ENCODE measurements at regions not wholly inside any gene's neighbourhood (a gene's known extent, or its start where the extent isn't known, plus 50 kb on each side); places are given as distances from the start of the nearest gene placed in this dataset.
A peak's percentile ranks its signal among the peaks of the same experiment; 100 is the strongest.

GRCh38 chr4:81638698-81639097, 167.0 kb upstream of the RASGEF1B start:
- TF ChIP-seq EZH2phosphoT487 (IDR thresholded peaks at IDR 0.05; ENCODE audit: borderline replicate concordance, low read length) (no peak), CTCF (IDR thresholded peaks at IDR 0.05; ENCODE audit: low read depth, low read length, poor library complexity, severe bottlenecking) (no peak)
- Histone ChIP-seq H3K36me3 (ENCODE audit: control insufficient read depth, low read length) (no peaks in the 10 kb centered on the region), H3K79me2 (ENCODE audit: control insufficient read depth, low read length) (no peaks in the 10 kb centered on the region), H3K4me1 (ENCODE audit: control insufficient read depth, low read length) (peaks cover 23% of the 10 kb centered on the region), H4K20me1 (ENCODE audit: control insufficient read depth, insufficient read depth, low read depth, low read length) (no peaks in the 10 kb centered on the region), H3K9me2 (replicated peaks; ENCODE audit: control insufficient read depth, low read length) (no peaks in the 10 kb centered on the region), H3F3A (ENCODE audit: control insufficient read depth, insufficient read depth) (no peaks in the 10 kb centered on the region; the same call in 1 of the 2 replicates), H3K4me2 (ENCODE audit: low read length) (no peak overlapping the region), H3K9me3 (ENCODE audit: control insufficient read depth, insufficient read depth, low read length) (no peaks in the 10 kb centered on the region), H3K4me3 (ENCODE audit: low read length) (no peak overlapping the region), H3K27me3 (ENCODE audit: control insufficient read depth, low read length) (no peaks in the 10 kb centered on the region), H3K27ac (ENCODE audit: low read depth, low read length) (no peak overlapping the region)

- TF ChIP-seq EZH2phosphoT487 (IDR thresholded peaks at IDR 0.05; ENCODE audit: borderline replicate concordance, low read length) (no peak), CTCF (IDR thresholded peaks at IDR 0.05; ENCODE audit: low read depth, low read length, poor library complexity, severe bottlenecking) (no peak)
- no peaks in the 10 kb centered on the region for H3K79me2 ChIP-seq (ENCODE audit: control insufficient read depth, low read length)
- peak overlapping the region; percentile 62 for H3K4me2 ChIP-seq (ENCODE audit: low read length)
- peaks cover 38% of the 10 kb centered on the region for H3K4me1 ChIP-seq (ENCODE audit: control insufficient read depth, low read length)
- H4K20me1 ChIP-seq (ENCODE audit: control insufficient read depth, insufficient read depth, low read depth, low read length), result no peaks in the 10 kb centered on the region
- H3F3A ChIP-seq (ENCODE audit: control insufficient read depth, insufficient read depth), result peaks cover 4% of the 10 kb centered on the region; the same call in 1 of the 2 replicates
- H3K36me3 ChIP-seq (ENCODE audit: control insufficient read depth, low read length), result no peaks in the 10 kb centered on the region
- H3K27me3 ChIP-seq (ENCODE audit: control insufficient read depth, low read length), result no peaks in the 10 kb centered on the region
- no peaks in the 10 kb centered on the region for H3K9me2 ChIP-seq (replicated peaks; ENCODE audit: control insufficient read depth, low read length)
- H3K4me3 ChIP-seq (ENCODE audit: low read length), result peak overlapping the region; percentile 41
- no peaks in the 10 kb centered on the region for H3K9me3 ChIP-seq (ENCODE audit: control insufficient read depth, insufficient read depth, low read length)
- peak overlapping the region; percentile 7; the same call in 1 of the 2 replicates for H3K27ac ChIP-seq (ENCODE audit: low read depth, low read length)
Measured at GRCh38 chr4:81635739-81636138, 164.0 kb upstream of the RASGEF1B start.

GRCh38 chr4:81634766-81635549, 163.3 kb upstream of the RASGEF1B start:
- Histone ChIP-seq H3K4me3 (ENCODE audit: low read length) (no peak overlapping the region), H4K20me1 (ENCODE audit: control insufficient read depth, insufficient read depth, low read depth, low read length) (no peaks in the 10 kb centered on the region), H3K9me3 (ENCODE audit: control insufficient read depth, insufficient read depth, low read length) (no peaks in the 10 kb centered on the region), H3K27me3 (ENCODE audit: control insufficient read depth, low read length) (no peaks in the 10 kb centered on the region), H3K79me2 (ENCODE audit: control insufficient read depth, low read length) (no peaks in the 10 kb centered on the region), H3K36me3 (ENCODE audit: control insufficient read depth, low read length) (no peaks in the 10 kb centered on the region), H3K27ac (ENCODE audit: low read depth, low read length) (no peak overlapping the region), H3K9me2 (replicated peaks; ENCODE audit: control insufficient read depth, low read length) (no peaks in the 10 kb centered on the region), H3K4me1 (ENCODE audit: control insufficient read depth, low read length) (peaks cover 38% of the 10 kb centered on the region), H3F3A (ENCODE audit: control insufficient read depth, insufficient read depth) (peaks cover 4% of the 10 kb centered on the region; the same call in 1 of the 2 replicates), H3K4me2 (ENCODE audit: low read length) (peak overlapping the region; percentile 62; the same call in 1 of the 2 replicates)
- no peak for TF ChIP-seq EZH2phosphoT487 (IDR thresholded peaks at IDR 0.05; ENCODE audit: borderline replicate concordance, low read length)
- no peak for TF ChIP-seq CTCF (IDR thresholded peaks at IDR 0.05; ENCODE audit: low read depth, low read length, poor library complexity, severe bottlenecking)

All from DOHH2 (cell line).